Muscle layer of duodenum (tissue), 2 donors: ENCODE measurements at regions not wholly inside any gene's neighbourhood (a gene's known extent, or its start where the extent isn't known, plus 50 kb on each side); places are given as distances from the start of the nearest gene placed in this dataset.
"Not testable (repeated sequence)": the region's sequence is repeated elsewhere in the genome, so short reads cannot be mapped to it uniquely, and the experiment has no call there.

Experiments
- H3K27ac ChIP-seq: one replicate; pipeline ENCODE4 v1.7.0; 2013; ENCODE audit warnings: mild to moderate bottlenecking, low read length
- H3K27me3 ChIP-seq: one replicate; pipeline ENCODE4 v1.7.0; 2013; ENCODE audit warnings: low read depth, mild to moderate bottlenecking, control low read depth, low read length
- H3K36me3 ChIP-seq, 2 donors: one replicate each; pipeline ENCODE4 v1.7.0; 2013; ENCODE audit warnings: low read length in 2 of 2, control low read depth in 1 of 2, mild to moderate bottlenecking in 1 of 2; ENCODE audit not compliant: insufficient read depth in 2 of 2, control insufficient read depth in 1 of 2
- H3K4me1 ChIP-seq, 2 donors: one replicate each; pipeline ENCODE4 v1.7.0; 2013; ENCODE audit warnings: low read length in 2 of 2, mild to moderate bottlenecking in 2 of 2, control low read depth in 1 of 2, moderate library complexity in 1 of 2; ENCODE audit not compliant: insufficient read depth in 2 of 2, control insufficient read depth in 1 of 2
- H3K4me3 ChIP-seq, 2 donors: one replicate each; pipeline ENCODE4 v1.7.0; 2013; ENCODE audit warnings: low read length in 2 of 2, low read depth in 1 of 2, mild to moderate bottlenecking in 1 of 2
- H3K9me3 ChIP-seq, 2 donors: one replicate each; pipeline ENCODE4 v1.7.0; 2013; ENCODE audit warnings: low read length in 2 of 2, control low read depth in 1 of 2, mild to moderate bottlenecking in 1 of 2; ENCODE audit not compliant: control insufficient read depth in 1 of 2
- donor health status: healthy.

DNA sequence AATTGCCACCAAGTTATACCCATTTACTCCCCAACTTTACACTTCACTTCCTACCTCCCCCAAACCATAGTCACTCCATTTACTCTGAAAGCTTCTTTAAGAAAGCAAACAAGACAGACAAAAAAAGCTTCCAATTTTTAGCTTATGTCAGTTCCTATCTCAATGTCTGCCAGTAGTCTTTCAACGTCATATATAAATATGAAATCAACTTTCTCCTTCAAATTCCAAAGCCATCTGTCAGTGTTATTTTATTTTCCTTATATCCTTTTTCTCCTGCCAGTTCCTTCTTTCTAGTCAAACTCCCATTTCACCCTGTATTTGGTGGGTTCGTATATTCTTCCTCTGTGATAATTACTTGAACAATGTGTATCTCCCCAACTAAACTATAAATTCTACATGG is 85.8 kb upstream of the CMC1 start:
- H3K27me3 ChIP-seq: no peaks in the 10 kb centered on the region
- peaks cover 0 to 10% of the 10 kb centered on the region in 2 donors for H3K4me1 ChIP-seq
- H3K36me3 ChIP-seq: no peaks in the 10 kb centered on the region
- H3K9me3 ChIP-seq: peaks cover 0 to 7% of the 10 kb centered on the region in 2 donors
- H3K4me3 ChIP-seq: no peak overlapping the region
- H3K27ac ChIP-seq: no peak overlapping the region

DNA sequence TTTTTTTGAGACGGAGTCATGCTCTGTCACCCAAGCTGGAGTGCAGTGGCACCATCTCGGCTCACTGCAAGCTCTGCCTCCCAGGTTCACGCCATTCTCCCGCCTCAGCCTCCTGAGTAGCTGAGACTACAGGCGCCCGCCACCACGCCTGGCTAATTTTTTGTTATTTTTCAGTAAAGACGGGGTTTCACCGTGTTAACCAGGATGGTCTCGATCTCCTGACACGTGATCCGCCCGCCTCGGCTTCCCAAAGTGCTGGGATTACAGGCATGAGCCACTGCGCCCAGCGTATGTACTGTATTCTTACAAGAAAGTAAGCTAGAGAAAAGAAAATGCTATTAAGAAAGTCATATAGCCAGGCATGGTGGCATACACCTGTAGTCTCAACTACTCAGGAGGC is 84.8 kb upstream of the CMC1 start:
- not testable (repeated sequence) for H3K4me1 ChIP-seq, H3K27me3 ChIP-seq, H3K9me3 ChIP-seq, H3K4me3 ChIP-seq, H3K27ac ChIP-seq, H3K36me3 ChIP-seq

DNA sequence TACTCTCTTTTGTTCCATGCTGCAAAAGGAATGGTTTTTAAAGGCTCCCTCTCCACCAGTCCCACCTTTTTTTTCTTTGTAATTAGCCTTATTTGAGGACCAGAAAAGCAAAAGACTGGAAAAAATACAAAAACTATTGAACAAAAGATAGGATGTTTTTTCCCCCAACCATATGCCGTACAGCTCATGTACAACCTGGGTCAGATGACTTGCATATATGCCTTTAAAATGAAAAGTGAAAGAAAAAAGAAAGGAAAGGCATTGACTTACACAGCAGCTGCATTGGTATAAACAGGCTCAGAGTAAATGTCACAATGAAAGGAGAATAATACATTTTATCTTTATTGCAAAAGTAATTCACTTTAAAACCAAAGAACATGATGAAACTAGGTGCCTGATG is 69.5 kb upstream of the CMC1 start:
- Histone ChIP-seq H3K36me3 (no peaks in the 10 kb centered on the region), H3K4me1 (no peaks in the 10 kb centered on the region), H3K27ac (no peak overlapping the region), H3K9me3 (no peaks in the 10 kb centered on the region), H3K4me3 (no peak overlapping the region), H3K27me3 (no peaks in the 10 kb centered on the region)

DNA sequence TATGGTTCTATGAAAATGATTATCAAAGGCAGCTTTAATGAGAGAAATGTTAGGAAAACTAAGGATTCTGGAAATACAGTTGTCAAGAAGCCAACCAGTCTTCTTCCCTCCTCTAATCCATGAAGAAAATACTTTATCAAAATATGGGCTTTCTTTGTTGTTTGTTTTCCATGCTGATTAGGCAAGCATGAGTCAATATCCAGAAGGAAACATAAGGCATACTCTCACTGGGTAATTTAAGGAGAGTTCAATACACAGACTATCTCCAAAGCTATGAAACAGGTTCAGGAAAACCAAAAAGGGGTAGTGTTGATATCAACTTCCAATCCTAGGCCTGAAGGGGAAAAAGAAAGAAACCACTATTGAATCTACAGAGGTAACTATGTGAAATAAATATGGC is 68.7 kb upstream of the CMC1 start:
- no peaks in the 10 kb centered on the region for H3K4me1 ChIP-seq
- H3K4me3 ChIP-seq: no peak overlapping the region
- H3K27ac ChIP-seq: no peak overlapping the region
- H3K36me3 ChIP-seq: no peaks in the 10 kb centered on the region
- H3K27me3 ChIP-seq: no peaks in the 10 kb centered on the region
- H3K9me3 ChIP-seq: no peaks in the 10 kb centered on the region

DNA sequence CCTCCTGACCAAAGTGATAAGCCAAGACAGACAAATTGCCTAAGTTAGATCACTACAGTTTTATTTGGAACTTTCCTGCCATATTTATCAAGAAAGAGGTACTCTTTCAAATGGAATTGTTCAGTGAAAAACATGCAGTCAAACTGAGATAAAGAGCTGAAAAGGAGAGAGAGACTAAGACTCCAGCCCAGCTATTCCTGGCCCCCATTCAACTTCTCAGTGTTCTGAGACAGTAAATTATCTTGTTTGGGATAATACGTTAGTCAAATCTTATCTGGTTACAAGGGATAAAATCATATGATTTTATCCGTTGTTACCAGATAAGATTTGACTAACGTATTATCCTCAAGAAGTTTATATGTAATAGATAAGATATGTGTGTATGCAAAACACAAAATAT is 67.6 kb upstream of the CMC1 start:
- H3K27ac ChIP-seq: no peak overlapping the region
- no peaks in the 10 kb centered on the region for H3K36me3 ChIP-seq
- no peaks in the 10 kb centered on the region for H3K27me3 ChIP-seq

DNA sequence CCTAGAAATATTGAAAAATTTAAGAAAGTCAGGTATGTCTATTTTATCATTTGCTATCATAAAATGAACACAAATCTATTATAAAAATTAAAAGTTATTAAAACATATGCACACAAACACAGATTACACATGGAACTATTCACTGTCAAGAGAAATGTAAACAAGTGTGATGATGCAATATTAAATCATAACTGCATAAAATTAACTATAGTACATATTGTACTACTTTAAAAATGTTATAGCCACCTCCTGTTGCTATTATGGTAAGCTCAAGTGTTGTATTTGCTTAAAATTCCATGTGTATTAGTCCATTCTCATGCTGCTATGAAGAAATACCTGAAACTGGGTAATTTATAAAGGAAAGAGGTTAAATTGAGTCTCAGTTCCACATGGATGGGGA is 54.7 kb upstream of the CMC1 start:
- H3K4me3 ChIP-seq: no peak overlapping the region
- H3K4me1 ChIP-seq: no peaks in the 10 kb centered on the region
- no peaks in the 10 kb centered on the region for H3K27me3 ChIP-seq
- no peaks in the 10 kb centered on the region for H3K36me3 ChIP-seq
- H3K27ac ChIP-seq: no peak overlapping the region
- no peaks in the 10 kb centered on the region for H3K9me3 ChIP-seq

More for the DNA sequence above, 67.6 kb upstream of the CMC1 start:
- no peak overlapping the region for H3K4me3 ChIP-seq
- no peaks in the 10 kb centered on the region for H3K4me1 ChIP-seq
- H3K9me3 ChIP-seq: no peaks in the 10 kb centered on the region

DNA sequence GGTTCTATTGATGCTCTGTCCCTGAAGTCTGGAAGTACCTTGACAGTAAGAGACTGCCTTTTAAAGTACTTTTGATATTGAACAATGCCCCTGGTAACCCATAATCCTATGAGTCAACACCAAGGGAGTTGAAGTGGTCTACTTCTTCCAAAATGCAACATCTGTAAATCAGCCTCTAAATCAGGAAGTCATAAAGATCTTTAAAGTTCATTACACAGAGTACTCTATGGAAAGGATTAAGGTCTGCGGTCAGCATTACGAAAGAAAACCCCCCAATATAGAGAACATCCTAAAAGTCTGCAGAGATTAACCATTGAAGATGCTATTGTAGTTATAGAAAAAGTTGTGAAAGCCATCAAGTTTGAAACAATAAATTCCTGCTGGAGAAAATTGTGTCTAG is 52.7 kb upstream of the CMC1 start:
- Histone ChIP-seq H3K9me3 (no peaks in the 10 kb centered on the region), H3K36me3 (no peaks in the 10 kb centered on the region), H3K4me1 (no peaks in the 10 kb centered on the region), H3K4me3 (no peak overlapping the region), H3K27me3 (no peaks in the 10 kb centered on the region), H3K27ac (no peak overlapping the region)

DNA sequence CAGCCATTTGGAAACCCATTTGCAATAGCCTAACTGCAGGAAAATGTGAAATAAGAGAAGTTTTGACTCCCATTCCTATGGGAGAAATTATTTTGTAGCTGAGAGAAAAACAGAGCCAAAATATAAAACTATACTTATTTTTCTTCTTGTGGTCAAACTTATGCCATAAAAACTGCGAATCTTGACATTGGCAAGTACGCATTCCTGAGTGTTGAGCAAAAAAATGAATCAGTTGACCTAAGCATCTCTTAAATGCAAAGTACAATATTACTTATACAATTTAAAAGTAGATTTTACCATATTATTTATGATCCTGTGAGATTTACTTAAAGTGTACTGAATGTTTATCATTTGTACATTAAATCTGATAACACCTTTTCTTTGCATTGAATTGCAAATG is 50.1 kb upstream of the CMC1 start:
- Histone ChIP-seq H3K27ac (no peak overlapping the region), H3K27me3 (no peaks in the 10 kb centered on the region), H3K36me3 (no peaks in the 10 kb centered on the region)

More for the DNA sequence above, 50.1 kb upstream of the CMC1 start:
- Histone ChIP-seq H3K4me1 (no peaks in the 10 kb centered on the region), H3K4me3 (no peak overlapping the region), H3K9me3 (no peaks in the 10 kb centered on the region)
